ENCODE measurements at regions not wholly inside any gene's neighbourhood (a gene's known extent, or its start where the extent isn't known, plus 50 kb on each side); places are given as distances from the start of the nearest gene placed in this dataset.

DNA sequence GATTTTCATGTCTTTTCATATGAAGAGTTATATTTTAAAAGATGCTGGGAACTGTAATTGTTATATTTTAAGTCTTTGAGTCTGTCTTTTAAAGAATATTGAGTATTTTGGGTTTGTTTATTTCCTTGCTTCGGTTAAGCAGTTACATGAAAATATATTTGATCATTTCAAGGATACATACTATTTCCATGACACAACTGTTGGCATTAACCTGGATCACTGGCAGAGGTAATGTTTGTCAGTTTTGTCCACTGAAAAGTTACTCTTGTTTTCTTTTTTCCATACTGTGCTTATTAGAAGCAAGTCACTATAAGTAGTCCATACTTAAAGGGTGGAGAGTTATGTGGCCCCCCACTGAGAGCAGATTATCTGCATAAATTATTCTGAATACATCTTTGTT lies 1142.0 kb upstream of the TMEFF2 start:
- peaks cover 0 to 8% of the 10 kb centered on the region in 2 experiments; a peak in 2 of 4 replicates for H3K4me1 ChIP-seq (ENCODE audit: control insufficient read depth in 1 of 2, insufficient read depth in 2 of 2, low read depth in 1 of 2, low read length in 1 of 2)
- POLR2A ChIA-PET = no interaction called here

More for the DNA sequence above, 1142.0 kb upstream of the TMEFF2 start:
- TF ChIP-seq SIN3A (IDR thresholded peaks at IDR 0.05; ENCODE audit: borderline replicate concordance, low read depth, low read length) (no peak), SMC3 (IDR thresholded peaks at IDR 0.05; ENCODE audit: low read depth, low read length) (no peak), PBX3 (IDR thresholded peaks at IDR 0.05) (no peak), JUND (IDR thresholded peaks at IDR 0.05) (no peak), EP300 (IDR thresholded peaks at IDR 0.05; ENCODE audit: borderline replicate concordance in 1 of 2, low read depth in 1 of 2, low read length in 1 of 2) (no peak), EZH2phosphoT487 (IDR thresholded peaks at IDR 0.05; ENCODE audit: borderline replicate concordance, low read depth) (no peak), ZBTB33 (IDR thresholded peaks at IDR 0.05; ENCODE audit: borderline replicate concordance, low read depth) (no peak), RAD21 (IDR thresholded peaks at IDR 0.05; ENCODE audit: low read length) (no peak), TAF1 (IDR thresholded peaks at IDR 0.05; ENCODE audit: borderline replicate concordance, low read depth, low read length) (no peak), USF2 (IDR thresholded peaks at IDR 0.05; ENCODE audit: borderline replicate concordance, low read depth, low read length) (no peak), POLR2AphosphoS5 (IDR thresholded peaks at IDR 0.05; ENCODE audit: low read depth, low read length) (no peak), RCOR1 (IDR thresholded peaks at IDR 0.05; ENCODE audit: low read length) (no peak), GABPA (IDR thresholded peaks at IDR 0.05; ENCODE audit: low read depth) (no peak), MEF2A (IDR thresholded peaks at IDR 0.05; ENCODE audit: borderline replicate concordance, low read depth) (no peak)
- TF ChIP-seq, protein P1, sequence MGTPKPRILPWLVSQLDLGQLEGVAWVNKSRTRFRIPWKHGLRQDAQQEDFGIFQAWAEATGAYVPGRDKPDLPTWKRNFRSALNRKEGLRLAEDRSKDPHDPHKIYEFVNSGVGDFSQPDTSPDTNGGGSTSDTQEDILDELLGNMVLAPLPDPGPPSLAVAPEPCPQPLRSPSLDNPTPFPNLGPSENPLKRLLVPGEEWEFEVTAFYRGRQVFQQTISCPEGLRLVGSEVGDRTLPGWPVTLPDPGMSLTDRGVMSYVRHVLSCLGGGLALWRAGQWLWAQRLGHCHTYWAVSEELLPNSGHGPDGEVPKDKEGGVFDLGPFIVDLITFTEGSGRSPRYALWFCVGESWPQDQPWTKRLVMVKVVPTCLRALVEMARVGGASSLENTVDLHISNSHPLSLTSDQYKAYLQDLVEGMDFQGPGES (IDR thresholded peaks at IDR 0.05; ENCODE audit: low read depth, low read length) = no peak
- TF ChIP-seq, protein P2, sequence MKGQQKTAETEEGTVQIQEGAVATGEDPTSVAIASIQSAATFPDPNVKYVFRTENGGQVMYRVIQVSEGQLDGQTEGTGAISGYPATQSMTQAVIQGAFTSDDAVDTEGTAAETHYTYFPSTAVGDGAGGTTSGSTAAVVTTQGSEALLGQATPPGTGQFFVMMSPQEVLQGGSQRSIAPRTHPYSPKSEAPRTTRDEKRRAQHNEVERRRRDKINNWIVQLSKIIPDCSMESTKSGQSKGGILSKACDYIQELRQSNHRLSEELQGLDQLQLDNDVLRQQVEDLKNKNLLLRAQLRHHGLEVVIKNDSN (IDR thresholded peaks at IDR 0.05; ENCODE audit: borderline replicate concordance, low read depth) = no peak
- TF ChIP-seq, protein P3, sequence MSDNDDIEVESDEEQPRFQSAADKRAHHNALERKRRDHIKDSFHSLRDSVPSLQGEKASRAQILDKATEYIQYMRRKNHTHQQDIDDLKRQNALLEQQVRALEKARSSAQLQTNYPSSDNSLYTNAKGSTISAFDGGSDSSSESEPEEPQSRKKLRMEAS (IDR thresholded peaks at IDR 0.05; ENCODE audit: low read depth) = no peak
- CTCF ChIA-PET = no interaction called here
- Histone ChIP-seq H3K27ac (ENCODE audit: low read depth in 2 of 2, low read length in 1 of 2) (no peak overlapping the region), H3K9me2 (no peaks in the 10 kb centered on the region), H4K20me1 (ENCODE audit: insufficient read depth) (no peaks in the 10 kb centered on the region), H2AFZ (ENCODE audit: low read depth) (no peak overlapping the region), H3K9ac (no peak overlapping the region), H3K79me2 (ENCODE audit: insufficient read depth) (no peaks in the 10 kb centered on the region), H3K4me2 (no peak overlapping the region), H3K9me3 (no peaks in the 10 kb centered on the region), H3K4me3 (ENCODE audit: low read depth in 2 of 2, low read length in 1 of 2) (no peak overlapping the region), H3K36me3 (replicated peaks in 1 of 2; ENCODE audit: control insufficient read depth in 1 of 2, insufficient read depth in 2 of 2, low read length in 1 of 2) (no peaks in the 10 kb centered on the region), H3K27me3 (ENCODE audit: insufficient read depth) (no peaks in the 10 kb centered on the region), H3F3A (replicated peaks; ENCODE audit: insufficient read depth) (no peaks in the 10 kb centered on the region)
- no peak for DNase-seq
- 37% methylated on average over 1 of the region's 1 CpG for WGBS (ENCODE audit: low lambda C conversion rate)
